ENCODE measurements at regions not wholly inside any gene's neighbourhood (a gene's known extent, or its start where the extent isn't known, plus 50 kb on each side); places are given as distances from the start of the nearest gene placed in this dataset.

DNA sequence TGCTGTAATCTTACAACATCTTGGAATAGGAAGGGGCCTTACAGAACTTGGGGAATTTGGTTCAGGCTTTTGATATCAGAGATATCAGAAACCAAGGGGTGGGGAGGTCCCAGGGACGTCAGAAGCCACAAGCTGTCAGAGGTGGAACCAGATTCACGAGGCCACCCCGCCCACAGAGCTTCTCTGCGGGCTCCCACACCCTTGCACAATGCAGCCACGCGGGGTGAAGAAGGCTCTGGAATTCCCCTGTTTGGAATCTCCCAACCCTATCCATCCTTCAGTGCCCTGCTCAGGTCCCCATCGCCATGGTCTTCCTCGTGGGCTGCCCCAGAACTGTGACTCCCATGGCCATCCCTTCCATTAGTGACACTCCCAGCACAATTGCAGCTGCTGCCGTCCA is 247.1 kb upstream of the SHH start:
- in situ Hi-C loops (cut with MboI; ENCODE audit: low sequenced_read_pairs in 4 of 4) = no loop called here
- Histone ChIP-seq H3K27me3 (no peaks in the 10 kb centered on the region), H3K9me3 (no peaks in the 10 kb centered on the region), H3K4me1 (no peaks in the 10 kb centered on the region), H3K36me3 (no peaks in the 10 kb centered on the region), H3K27ac (no peak overlapping the region), H3K4me3 (no peak overlapping the region)
- DNase-seq (no peak), ATAC-seq (no peak)
- TF ChIP-seq, protein P1, sequence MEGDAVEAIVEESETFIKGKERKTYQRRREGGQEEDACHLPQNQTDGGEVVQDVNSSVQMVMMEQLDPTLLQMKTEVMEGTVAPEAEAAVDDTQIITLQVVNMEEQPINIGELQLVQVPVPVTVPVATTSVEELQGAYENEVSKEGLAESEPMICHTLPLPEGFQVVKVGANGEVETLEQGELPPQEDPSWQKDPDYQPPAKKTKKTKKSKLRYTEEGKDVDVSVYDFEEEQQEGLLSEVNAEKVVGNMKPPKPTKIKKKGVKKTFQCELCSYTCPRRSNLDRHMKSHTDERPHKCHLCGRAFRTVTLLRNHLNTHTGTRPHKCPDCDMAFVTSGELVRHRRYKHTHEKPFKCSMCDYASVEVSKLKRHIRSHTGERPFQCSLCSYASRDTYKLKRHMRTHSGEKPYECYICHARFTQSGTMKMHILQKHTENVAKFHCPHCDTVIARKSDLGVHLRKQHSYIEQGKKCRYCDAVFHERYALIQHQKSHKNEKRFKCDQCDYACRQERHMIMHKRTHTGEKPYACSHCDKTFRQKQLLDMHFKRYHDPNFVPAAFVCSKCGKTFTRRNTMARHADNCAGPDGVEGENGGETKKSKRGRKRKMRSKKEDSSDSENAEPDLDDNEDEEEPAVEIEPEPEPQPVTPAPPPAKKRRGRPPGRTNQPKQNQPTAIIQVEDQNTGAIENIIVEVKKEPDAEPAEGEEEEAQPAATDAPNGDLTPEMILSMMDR (IDR thresholded peaks at IDR 0.05 in 4 of 5, conservative IDR thresholded peaks at IDR 0.05 in 1 of 5) = no peak
- no peak for TF ChIP-seq POLR2A (IDR thresholded peaks at IDR 0.05)
- intact Hi-C loops (cut with DNase I; ENCODE audit: low total_unique reads) = no loop called here

DNA sequence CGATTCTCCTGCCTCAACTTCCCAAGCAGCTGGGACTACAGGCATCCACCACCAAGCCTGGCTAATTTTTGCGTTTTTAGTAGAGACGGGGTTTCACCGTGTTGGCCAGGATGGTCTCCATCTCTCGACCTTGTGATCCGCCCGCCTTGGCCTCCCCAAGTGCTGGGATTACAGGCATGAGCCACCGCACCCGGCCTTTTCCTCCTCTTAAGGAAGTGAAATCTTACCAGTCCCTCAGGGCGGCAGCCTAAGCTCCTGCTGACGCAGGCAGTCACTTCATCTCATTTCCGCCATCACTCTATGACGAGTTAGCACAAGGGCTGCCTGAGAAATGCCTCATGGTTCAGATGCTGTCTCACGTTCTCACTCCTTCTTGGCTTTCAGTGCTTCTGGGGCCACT is 246.0 kb upstream of the SHH start:
- in situ Hi-C loops (cut with MboI; ENCODE audit: low sequenced_read_pairs in 4 of 4) = no loop called here

DNA sequence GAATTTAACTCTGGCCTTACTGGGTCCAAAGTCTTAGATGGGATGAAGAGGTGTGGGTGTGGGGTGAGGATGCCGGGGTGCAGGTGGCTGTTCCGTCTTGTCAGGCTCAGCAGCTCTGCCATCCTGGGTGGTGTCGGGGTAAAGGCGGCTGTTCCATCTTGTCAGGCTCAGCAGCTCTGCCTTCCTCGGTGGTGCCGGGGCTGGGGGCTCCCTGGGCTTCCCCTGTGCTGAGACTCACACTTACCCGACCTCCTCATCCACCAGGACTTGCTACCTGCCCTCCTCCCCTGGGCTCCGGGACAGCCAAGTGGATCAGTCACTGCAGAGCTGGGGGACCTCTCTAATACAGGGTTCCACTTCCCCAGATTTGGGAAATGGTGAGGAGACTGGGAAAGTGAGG is 244.3 kb upstream of the SHH start:
- no peak for ATAC-seq
- DNase-seq = no peak
- H3K27me3 ChIP-seq = no peaks in the 10 kb centered on the region
- no peaks in the 10 kb centered on the region for H3K4me1 ChIP-seq
- H3K27ac ChIP-seq = no peak overlapping the region
- TF ChIP-seq, protein P1 (IDR thresholded peaks at IDR 0.05 in 4 of 5, conservative IDR thresholded peaks at IDR 0.05 in 1 of 5) = no peak
- no peak for TF ChIP-seq POLR2A (IDR thresholded peaks at IDR 0.05)
- no peak overlapping the region for H3K4me3 ChIP-seq
- H3K9me3 ChIP-seq = no peaks in the 10 kb centered on the region
- in situ Hi-C loops (cut with MboI; ENCODE audit: low sequenced_read_pairs in 4 of 4) = no loop called here
- intact Hi-C loops (cut with DNase I; ENCODE audit: low total_unique reads) = no loop called here
- H3K36me3 ChIP-seq = no peaks in the 10 kb centered on the region

More for the DNA sequence above, 246.0 kb upstream of the SHH start:
- Histone ChIP-seq H3K27ac (no peak overlapping the region), H3K4me3 (no peak overlapping the region), H3K36me3 (no peaks in the 10 kb centered on the region), H3K9me3 (no peaks in the 10 kb centered on the region), H3K4me1 (no peaks in the 10 kb centered on the region), H3K27me3 (no peaks in the 10 kb centered on the region)
- ATAC-seq = no peak
- TF ChIP-seq POLR2A (IDR thresholded peaks at IDR 0.05) = no peak
- TF ChIP-seq, protein P1 (IDR thresholded peaks at IDR 0.05 in 4 of 5, conservative IDR thresholded peaks at IDR 0.05 in 1 of 5) = no peak
- intact Hi-C loops (cut with DNase I; ENCODE audit: low total_unique reads) = no loop called here
- no peak for DNase-seq

DNA sequence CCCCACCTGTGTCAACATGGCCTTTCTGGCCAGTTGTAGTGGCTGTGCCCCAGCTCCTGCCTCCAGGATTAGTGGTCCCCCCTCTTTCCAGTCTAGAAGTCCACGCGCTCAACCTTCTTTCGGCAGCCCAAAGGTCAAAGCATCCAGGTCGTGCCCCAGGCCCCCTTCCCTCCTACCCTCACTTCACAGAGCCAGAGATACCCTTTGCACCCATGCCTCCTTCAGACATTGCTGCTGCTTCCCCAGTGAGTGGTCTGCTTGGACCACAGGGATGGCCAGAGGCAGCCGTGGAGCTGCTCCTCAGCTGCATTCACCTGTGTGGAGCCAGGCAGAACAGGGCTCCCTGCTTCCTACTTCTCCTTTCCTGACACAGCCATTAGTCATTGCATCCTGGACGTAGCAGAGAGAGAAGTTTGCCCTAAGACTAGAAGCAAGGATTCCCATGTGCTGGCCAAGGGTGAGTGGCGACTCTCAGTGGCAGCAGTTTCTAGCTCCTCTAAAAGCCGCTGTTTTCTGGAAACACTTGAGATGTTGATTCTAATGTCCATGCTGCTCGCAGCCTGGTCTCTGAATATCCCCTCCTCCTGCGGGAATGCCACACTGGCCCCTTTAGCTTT is 243.1 kb upstream of the SHH start:
- Histone ChIP-seq H3K4me3 (no peak overlapping the region), H3K9me3 (no peaks in the 10 kb centered on the region), H3K27ac (no peak overlapping the region), H3K4me1 (no peaks in the 10 kb centered on the region), H3K27me3 (no peaks in the 10 kb centered on the region), H3K36me3 (no peaks in the 10 kb centered on the region)
- TF ChIP-seq, protein P1 (IDR thresholded peaks at IDR 0.05 in 4 of 5, conservative IDR thresholded peaks at IDR 0.05 in 1 of 5) = no peak
- TF ChIP-seq POLR2A (IDR thresholded peaks at IDR 0.05) = no peak
- DNase-seq (no peak), ATAC-seq (no peak)
- intact Hi-C loops (cut with DNase I; ENCODE audit: low total_unique reads) = no loop called here
- in situ Hi-C loops (cut with MboI; ENCODE audit: low sequenced_read_pairs in 4 of 4) = no loop called here

DNA sequence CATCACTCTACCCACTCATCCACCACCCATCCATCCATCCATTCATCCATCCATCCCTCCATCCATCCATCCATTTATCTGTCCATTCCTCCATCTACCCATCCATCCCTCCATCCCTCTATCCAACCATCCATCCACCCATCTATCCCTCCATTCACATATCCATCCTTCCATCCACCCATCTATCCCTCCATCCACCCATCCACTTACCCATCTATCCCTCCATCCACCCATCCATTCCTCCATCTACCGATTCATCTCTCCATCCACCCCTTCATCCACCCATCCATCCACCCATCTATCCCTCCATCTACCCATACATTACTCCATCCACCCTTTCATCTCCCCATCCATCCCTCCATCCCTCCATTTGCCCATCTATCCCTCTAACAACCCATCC is 239.6 kb upstream of the SHH start:
- DNase-seq = no peak
- H3K27ac ChIP-seq = no peak overlapping the region
- H3K4me1 ChIP-seq = no peaks in the 10 kb centered on the region
- no peak for ATAC-seq
- no peaks in the 10 kb centered on the region for H3K36me3 ChIP-seq
- no peaks in the 10 kb centered on the region for H3K9me3 ChIP-seq
- no peak for TF ChIP-seq POLR2A (IDR thresholded peaks at IDR 0.05)
- TF ChIP-seq, protein P1 (IDR thresholded peaks at IDR 0.05 in 4 of 5, conservative IDR thresholded peaks at IDR 0.05 in 1 of 5) = no peak
- H3K4me3 ChIP-seq = no peak overlapping the region
- intact Hi-C loops (cut with DNase I; ENCODE audit: low total_unique reads) = no loop called here
- in situ Hi-C loops (cut with MboI; ENCODE audit: low sequenced_read_pairs in 4 of 4) = no loop called here
- no peaks in the 10 kb centered on the region for H3K27me3 ChIP-seq

Measured in gastrocnemius medialis (tissue), 4 donors.